SU-DHL-6 (cell line): ENCODE measurements at regions not wholly inside any gene's neighbourhood (a gene's known extent, or its start where the extent isn't known, plus 50 kb on each side); places are given as distances from the start of the nearest gene placed in this dataset.

ENCODE experiments used
- EZH2phosphoT487 ChIP-seq: fragments of 200-600 bp; sonication (generic), shearing (Covaris generic); conservative IDR thresholded peaks from 2 replicates; pipeline ENCODE4 v1.6.1; 2018; ENCODE audit warnings: mild to moderate bottlenecking, antibody characterized with exemption, low read length, moderate library complexity, mixed read lengths
- TF ChIP-seq, protein P1 (sequence below): fragments of 200-600 bp; sonication (generic); IDR thresholded peaks from one replicate; pipeline ENCODE4 v1.5.1; 2017; ENCODE audit warnings: antibody characterized with exemption, mild to moderate bottlenecking, low read length, moderate library complexity; ENCODE audit not compliant: insufficient read depth, poor library complexity, severe bottlenecking

DNA sequence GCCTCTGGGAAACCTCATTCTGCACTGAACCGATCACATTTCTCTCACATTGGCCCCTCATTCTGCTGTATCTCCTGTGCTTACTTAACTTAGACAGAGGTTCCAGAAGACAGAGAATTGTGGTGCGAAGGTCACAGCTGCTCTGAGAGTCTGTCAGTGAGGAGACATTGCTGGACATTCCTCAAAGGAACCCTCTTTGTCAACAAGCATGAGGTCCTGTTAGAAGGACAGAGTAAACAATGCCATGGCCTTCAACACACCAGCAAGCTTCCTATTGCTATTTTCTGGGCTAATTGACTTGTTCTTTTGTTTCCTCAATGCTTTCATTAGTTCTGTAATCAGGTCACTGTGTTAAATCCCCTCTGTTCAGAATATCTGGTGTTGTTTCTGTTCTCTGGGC lies 109.3 kb upstream of the FZD8 start:
- TF ChIP-seq, protein P1, sequence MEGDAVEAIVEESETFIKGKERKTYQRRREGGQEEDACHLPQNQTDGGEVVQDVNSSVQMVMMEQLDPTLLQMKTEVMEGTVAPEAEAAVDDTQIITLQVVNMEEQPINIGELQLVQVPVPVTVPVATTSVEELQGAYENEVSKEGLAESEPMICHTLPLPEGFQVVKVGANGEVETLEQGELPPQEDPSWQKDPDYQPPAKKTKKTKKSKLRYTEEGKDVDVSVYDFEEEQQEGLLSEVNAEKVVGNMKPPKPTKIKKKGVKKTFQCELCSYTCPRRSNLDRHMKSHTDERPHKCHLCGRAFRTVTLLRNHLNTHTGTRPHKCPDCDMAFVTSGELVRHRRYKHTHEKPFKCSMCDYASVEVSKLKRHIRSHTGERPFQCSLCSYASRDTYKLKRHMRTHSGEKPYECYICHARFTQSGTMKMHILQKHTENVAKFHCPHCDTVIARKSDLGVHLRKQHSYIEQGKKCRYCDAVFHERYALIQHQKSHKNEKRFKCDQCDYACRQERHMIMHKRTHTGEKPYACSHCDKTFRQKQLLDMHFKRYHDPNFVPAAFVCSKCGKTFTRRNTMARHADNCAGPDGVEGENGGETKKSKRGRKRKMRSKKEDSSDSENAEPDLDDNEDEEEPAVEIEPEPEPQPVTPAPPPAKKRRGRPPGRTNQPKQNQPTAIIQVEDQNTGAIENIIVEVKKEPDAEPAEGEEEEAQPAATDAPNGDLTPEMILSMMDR: no peak
- no peak for TF ChIP-seq EZH2phosphoT487
